HL-60 (cell line): ENCODE measurements at regions not wholly inside any gene's neighbourhood (a gene's known extent, or its start where the extent isn't known, plus 50 kb on each side); places are given as distances from the start of the nearest gene placed in this dataset.

Experiments used
- POLR2AphosphoS5 ChIP-seq: IDR thresholded peaks from 2 replicates; pipeline ENCODE4 v1.6.1; 2012; ENCODE audit warnings: low read depth
- TF ChIP-seq, protein P1 (sequence below): IDR thresholded peaks from one replicate; pipeline ENCODE4 v1.5.1; 2011; ENCODE audit warnings: low read length, control low read depth, inconsistent platforms; ENCODE audit not compliant: insufficient read depth

DNA sequence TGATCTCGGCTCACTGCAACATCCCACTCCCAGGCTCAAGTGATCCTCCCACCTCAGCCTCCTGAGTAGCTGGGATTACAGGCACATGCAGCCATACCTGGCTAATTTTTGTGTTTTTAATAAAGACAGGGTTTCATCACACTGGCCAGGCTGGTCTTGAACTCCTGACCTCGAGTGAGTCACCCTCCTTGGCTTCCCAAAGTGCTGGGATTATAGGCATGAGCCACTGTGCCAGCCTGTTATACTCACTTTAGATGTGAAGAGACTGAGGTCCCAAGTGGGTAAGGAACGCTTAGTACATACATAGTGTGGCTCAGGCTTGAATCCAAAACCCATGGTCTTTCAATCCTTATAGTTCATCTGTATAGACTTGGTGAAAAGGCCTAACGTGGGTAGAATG is 63.7 kb upstream of the EPS8L3 start:
- TF ChIP-seq, protein P1, sequence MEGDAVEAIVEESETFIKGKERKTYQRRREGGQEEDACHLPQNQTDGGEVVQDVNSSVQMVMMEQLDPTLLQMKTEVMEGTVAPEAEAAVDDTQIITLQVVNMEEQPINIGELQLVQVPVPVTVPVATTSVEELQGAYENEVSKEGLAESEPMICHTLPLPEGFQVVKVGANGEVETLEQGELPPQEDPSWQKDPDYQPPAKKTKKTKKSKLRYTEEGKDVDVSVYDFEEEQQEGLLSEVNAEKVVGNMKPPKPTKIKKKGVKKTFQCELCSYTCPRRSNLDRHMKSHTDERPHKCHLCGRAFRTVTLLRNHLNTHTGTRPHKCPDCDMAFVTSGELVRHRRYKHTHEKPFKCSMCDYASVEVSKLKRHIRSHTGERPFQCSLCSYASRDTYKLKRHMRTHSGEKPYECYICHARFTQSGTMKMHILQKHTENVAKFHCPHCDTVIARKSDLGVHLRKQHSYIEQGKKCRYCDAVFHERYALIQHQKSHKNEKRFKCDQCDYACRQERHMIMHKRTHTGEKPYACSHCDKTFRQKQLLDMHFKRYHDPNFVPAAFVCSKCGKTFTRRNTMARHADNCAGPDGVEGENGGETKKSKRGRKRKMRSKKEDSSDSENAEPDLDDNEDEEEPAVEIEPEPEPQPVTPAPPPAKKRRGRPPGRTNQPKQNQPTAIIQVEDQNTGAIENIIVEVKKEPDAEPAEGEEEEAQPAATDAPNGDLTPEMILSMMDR = no peak
- no peak for TF ChIP-seq POLR2AphosphoS5
